ENCODE measurements at regions not wholly inside any gene's neighbourhood (a gene's known extent, or its start where the extent isn't known, plus 50 kb on each side); places are given as distances from the start of the nearest gene placed in this dataset.

- DNase-seq (ENCODE audit: insufficient read length, low spot score) = no peak
- TF ChIP-seq POLR2A (IDR thresholded peaks at IDR 0.05; ENCODE audit: low read depth, low read length) (no peak), PAX5 (IDR thresholded peaks at IDR 0.05; ENCODE audit: insufficient read depth, low read length, severe bottlenecking) (no peak), SPI1 (IDR thresholded peaks at IDR 0.05; ENCODE audit: low read depth, low read length) (no peak), POU2F2 (IDR thresholded peaks at IDR 0.05; ENCODE audit: low read depth, low read length) (no peak), TAF1 (IDR thresholded peaks at IDR 0.05; ENCODE audit: low read depth, low read length) (no peak), POLR2AphosphoS5 (IDR thresholded peaks at IDR 0.05; ENCODE audit: low read depth, low read length) (no peak)
- FAIRE-seq = no peak
Observed at GRCh38 chr13:108427355-108427754, 157.8 kb downstream of the TNFSF13B start.

- TF ChIP-seq PAX5 (IDR thresholded peaks at IDR 0.05; ENCODE audit: insufficient read depth, low read length, severe bottlenecking) (no peak), SPI1 (IDR thresholded peaks at IDR 0.05; ENCODE audit: low read depth, low read length) (no peak), POLR2AphosphoS5 (IDR thresholded peaks at IDR 0.05; ENCODE audit: low read depth, low read length) (no peak), TAF1 (IDR thresholded peaks at IDR 0.05; ENCODE audit: low read depth, low read length) (no peak), POLR2A (IDR thresholded peaks at IDR 0.05; ENCODE audit: low read depth, low read length) (no peak), POU2F2 (IDR thresholded peaks at IDR 0.05; ENCODE audit: low read depth, low read length) (no peak)
- DNase-seq (ENCODE audit: insufficient read length, low spot score) (no peak), FAIRE-seq (no peak)
Observed at GRCh38 chr13:108428691-108429090, 159.2 kb downstream of the TNFSF13B start.

DNA sequence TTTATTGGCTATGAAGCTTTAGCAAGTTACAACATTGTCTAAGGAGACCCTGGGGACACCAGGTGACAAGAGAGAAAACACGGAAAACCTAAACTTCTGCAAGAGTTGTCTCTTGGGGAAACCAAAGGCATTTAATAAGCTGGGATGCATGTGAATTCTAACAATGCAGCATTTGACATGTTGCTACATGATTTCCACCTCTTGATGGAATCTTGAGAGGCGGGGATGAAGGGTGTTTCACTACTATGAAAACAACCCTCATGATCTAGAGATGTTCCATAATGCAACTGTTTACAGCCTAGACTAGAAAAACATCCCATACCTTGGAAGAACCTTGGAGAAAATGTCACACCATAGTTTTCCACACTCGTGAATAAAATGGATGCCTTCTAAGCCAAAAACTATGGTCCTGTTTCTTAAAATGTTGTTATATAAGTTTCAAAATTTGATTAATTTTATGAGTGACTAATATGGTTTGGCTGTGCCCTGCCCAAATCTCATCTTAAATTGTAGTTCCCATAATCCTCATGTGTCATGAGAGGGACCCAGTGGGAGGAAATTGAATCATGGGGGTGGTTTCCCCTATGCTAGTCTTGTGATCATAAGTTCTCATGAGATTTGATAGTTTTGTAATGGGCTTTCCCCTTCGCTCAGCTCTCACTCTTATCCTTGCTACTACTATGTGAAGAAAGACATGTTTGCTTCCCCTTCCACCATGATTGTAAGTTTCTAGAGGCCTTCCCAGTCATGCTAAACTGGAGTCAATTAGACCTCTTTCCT lies 164.6 kb downstream of the TNFSF13B start:
- TF ChIP-seq POU2F2 (IDR thresholded peaks at IDR 0.05; ENCODE audit: low read depth, low read length) (no peak), SPI1 (IDR thresholded peaks at IDR 0.05; ENCODE audit: low read depth, low read length) (no peak)
- no peak for FAIRE-seq

GRCh38 chr13:108435393-108436149 lies 166.1 kb downstream of the TNFSF13B start:
- TF ChIP-seq POLR2A (IDR thresholded peaks at IDR 0.05; ENCODE audit: low read depth, low read length) (no peak), PAX5 (IDR thresholded peaks at IDR 0.05; ENCODE audit: insufficient read depth, low read length, severe bottlenecking) (no peak), POU2F2 (IDR thresholded peaks at IDR 0.05; ENCODE audit: low read depth, low read length) (no peak), TAF1 (IDR thresholded peaks at IDR 0.05; ENCODE audit: low read depth, low read length) (no peak), SPI1 (IDR thresholded peaks at IDR 0.05; ENCODE audit: low read depth, low read length) (no peak), POLR2AphosphoS5 (IDR thresholded peaks at IDR 0.05; ENCODE audit: low read depth, low read length) (no peak)
- no peak for FAIRE-seq
- DNase-seq (ENCODE audit: insufficient read length, low spot score) = no peak

More for the DNA sequence above, 164.6 kb downstream of the TNFSF13B start:
- DNase-seq (ENCODE audit: insufficient read length, low spot score) = no peak

GRCh38 chr13:108437496-108437895 lies 168.0 kb downstream of the TNFSF13B start:
- no peak for FAIRE-seq
- DNase-seq (ENCODE audit: insufficient read length, low spot score) = no peak
- no peak for TF ChIP-seq POLR2A (IDR thresholded peaks at IDR 0.05; ENCODE audit: low read depth, low read length)
- no peak for TF ChIP-seq TAF1 (IDR thresholded peaks at IDR 0.05; ENCODE audit: low read depth, low read length)
- TF ChIP-seq POLR2AphosphoS5 (IDR thresholded peaks at IDR 0.05; ENCODE audit: low read depth, low read length) = no peak
- no peak for TF ChIP-seq POU2F2 (IDR thresholded peaks at IDR 0.05; ENCODE audit: low read depth, low read length)
- TF ChIP-seq PAX5 (IDR thresholded peaks at IDR 0.05; ENCODE audit: insufficient read depth, low read length, severe bottlenecking) = no peak
- TF ChIP-seq SPI1 (IDR thresholded peaks at IDR 0.05; ENCODE audit: low read depth, low read length) = no peak

DNA sequence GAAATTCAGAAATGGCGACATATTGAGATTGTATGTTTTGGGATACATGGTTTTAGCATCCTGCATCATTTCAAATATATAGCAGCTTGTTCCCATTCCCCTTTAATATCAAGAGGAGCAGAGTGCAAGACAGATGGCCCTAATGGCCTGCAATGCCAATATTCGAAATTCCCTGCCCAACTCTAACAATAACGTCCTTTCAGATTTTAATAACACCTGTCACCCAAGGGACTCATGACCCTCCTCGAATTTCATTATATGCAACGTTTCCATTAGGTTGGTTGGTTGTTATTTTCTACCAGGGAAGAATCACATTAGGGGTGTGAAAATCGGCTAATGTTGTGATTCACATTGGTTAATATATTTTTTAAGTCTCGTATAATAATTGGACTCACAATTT lies 170.0 kb downstream of the TNFSF13B start:
- TF ChIP-seq POLR2AphosphoS5 (IDR thresholded peaks at IDR 0.05; ENCODE audit: low read depth, low read length) (no peak), TAF1 (IDR thresholded peaks at IDR 0.05; ENCODE audit: low read depth, low read length) (no peak), SPI1 (IDR thresholded peaks at IDR 0.05; ENCODE audit: low read depth, low read length) (no peak), POU2F2 (IDR thresholded peaks at IDR 0.05; ENCODE audit: low read depth, low read length) (no peak), POLR2A (IDR thresholded peaks at IDR 0.05; ENCODE audit: low read depth, low read length) (no peak), PAX5 (IDR thresholded peaks at IDR 0.05; ENCODE audit: insufficient read depth, low read length, severe bottlenecking) (no peak)
- DNase-seq (ENCODE audit: insufficient read length, low spot score) (no peak), FAIRE-seq (no peak)

- no peak for DNase-seq (ENCODE audit: insufficient read length, low spot score)
- no peak for TF ChIP-seq POLR2AphosphoS5 (IDR thresholded peaks at IDR 0.05; ENCODE audit: low read depth, low read length)
- TF ChIP-seq TAF1 (IDR thresholded peaks at IDR 0.05; ENCODE audit: low read depth, low read length) = no peak
- TF ChIP-seq POU2F2 (IDR thresholded peaks at IDR 0.05; ENCODE audit: low read depth, low read length) = no peak
- no peak for TF ChIP-seq POLR2A (IDR thresholded peaks at IDR 0.05; ENCODE audit: low read depth, low read length)
- no peak for TF ChIP-seq PAX5 (IDR thresholded peaks at IDR 0.05; ENCODE audit: insufficient read depth, low read length, severe bottlenecking)
- TF ChIP-seq SPI1 (IDR thresholded peaks at IDR 0.05; ENCODE audit: low read depth, low read length) = no peak
- no peak for FAIRE-seq
Observed at GRCh38 chr13:108444448-108444847, 174.9 kb downstream of the TNFSF13B start.

- TF ChIP-seq POLR2A (IDR thresholded peaks at IDR 0.05; ENCODE audit: low read depth, low read length) (no peak), PAX5 (IDR thresholded peaks at IDR 0.05; ENCODE audit: insufficient read depth, low read length, severe bottlenecking) (no peak), POLR2AphosphoS5 (IDR thresholded peaks at IDR 0.05; ENCODE audit: low read depth, low read length) (no peak), TAF1 (IDR thresholded peaks at IDR 0.05; ENCODE audit: low read depth, low read length) (no peak), SPI1 (IDR thresholded peaks at IDR 0.05; ENCODE audit: low read depth, low read length) (no peak), POU2F2 (IDR thresholded peaks at IDR 0.05; ENCODE audit: low read depth, low read length) (no peak)
- FAIRE-seq = no peak
- DNase-seq (ENCODE audit: insufficient read length, low spot score) = no peak
Observed at GRCh38 chr13:108448891-108449290, 179.4 kb downstream of the TNFSF13B start.

DNA sequence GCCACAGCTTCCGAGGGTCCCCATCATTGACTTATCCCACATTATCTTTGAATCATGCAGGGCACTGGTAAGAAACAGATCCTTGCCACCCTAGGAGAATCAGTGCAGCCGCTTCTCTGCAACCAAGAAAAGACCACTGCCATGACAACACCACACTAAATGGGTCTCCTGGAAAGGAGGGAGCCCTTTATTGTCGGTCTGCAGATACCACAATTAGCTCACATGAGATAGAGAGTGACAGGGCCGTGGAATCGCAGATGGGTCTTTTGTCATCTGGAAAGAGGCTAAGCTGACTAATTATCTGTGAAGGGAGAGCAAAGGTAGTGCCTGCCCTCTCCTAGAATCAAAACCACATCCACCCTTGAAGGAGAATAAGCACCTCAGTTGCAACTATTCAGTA lies 178.3 kb upstream of the MYO16 start:
- DNase-seq (ENCODE audit: insufficient read length, low spot score) (no peak), FAIRE-seq (no peak)
- TF ChIP-seq PAX5 (IDR thresholded peaks at IDR 0.05; ENCODE audit: insufficient read depth, low read length, severe bottlenecking) = no peak
- no peak for TF ChIP-seq POLR2AphosphoS5 (IDR thresholded peaks at IDR 0.05; ENCODE audit: low read depth, low read length)
- TF ChIP-seq POU2F2 (IDR thresholded peaks at IDR 0.05; ENCODE audit: low read depth, low read length) = no peak
- TF ChIP-seq TAF1 (IDR thresholded peaks at IDR 0.05; ENCODE audit: low read depth, low read length) = no peak
- no peak for TF ChIP-seq POLR2A (IDR thresholded peaks at IDR 0.05; ENCODE audit: low read depth, low read length)
- no peak for TF ChIP-seq SPI1 (IDR thresholded peaks at IDR 0.05; ENCODE audit: low read depth, low read length)
